A673 (cell line): ENCODE measurements at regions not wholly inside any gene's neighbourhood (a gene's known extent, or its start where the extent isn't known, plus 50 kb on each side); places are given as distances from the start of the nearest gene placed in this dataset.

Experiments
- BruUV-seq: library from RNA; stranded (reverse); fragments of 400-500 nt; replicated peaks from 2 replicates; lab custom pipeline; 2021; lab: Mats Ljungman, UMichigan
- CTCF ChIA-PET: fragments of 300-600 bp; sonication (Branson Sonifier 250); formaldehyde crosslinking; loops from one replicate; lab custom pipeline; 2022; ENCODE audit warnings: antibody characterized with exemption; lab: Charles Lee
- POLR2A ChIA-PET: fragments of 300-600 bp; sonication (Branson Sonifier 250); formaldehyde crosslinking; loops from one replicate; lab custom pipeline; 2022; ENCODE audit warnings: antibody characterized with exemption; ENCODE audit not compliant: low non-redundant PET; lab: Charles Lee
- DNase-seq: peaks from one replicate; pipeline ENCODE4 v3.0.0-alpha.2; 2015; ENCODE audit warnings: low spot score
- H3K27ac ChIP-seq: fragments of 200-600 bp; sonication (generic); 2 replicates; pipeline ENCODE4 v1.5.1; 2016; ENCODE audit warnings: mixed run types, low read depth, mild to moderate bottlenecking, mixed read lengths, antibody characterized with exemption, low read length; ENCODE audit not compliant: poor library complexity, severe bottlenecking
- H3K27me3 ChIP-seq: fragments of 200-600 bp; sonication (generic); replicated peaks from 2 replicates; pipeline ENCODE4 v1.6.1; 2017; ENCODE audit warnings: mixed run types, low read depth, mild to moderate bottlenecking, mixed read lengths, antibody characterized with exemption, low read length; ENCODE audit not compliant: insufficient read depth, poor library complexity
- H3K36me3 ChIP-seq: fragments of 200-600 bp; sonication (generic); 2 replicates; pipeline ENCODE4 v1.6.1; 2016; ENCODE audit warnings: mixed run types, mild to moderate bottlenecking, mixed read lengths, antibody characterized with exemption, low read length; ENCODE audit not compliant: insufficient read depth, poor library complexity, severe bottlenecking
- H3K4me1 ChIP-seq: fragments of 200-600 bp; sonication (generic); 2 replicates; pipeline ENCODE4 v1.6.1; 2017; ENCODE audit warnings: mixed run types, mild to moderate bottlenecking, mixed read lengths, antibody characterized with exemption, low read length; ENCODE audit not compliant: insufficient read depth, poor library complexity, severe bottlenecking
- H3K4me3 ChIP-seq: fragments of 200-600 bp; sonication (generic); 2 replicates; pipeline ENCODE4 v1.5.1; 2016; ENCODE audit warnings: low read depth, mixed run types, mild to moderate bottlenecking, mixed read lengths, low read length; ENCODE audit not compliant: poor library complexity, severe bottlenecking
- H3K9me3 ChIP-seq: fragments of 200-600 bp; sonication (generic); 2 replicates; pipeline ENCODE4 v1.6.1; 2016; ENCODE audit warnings: mixed run types, low read depth, mild to moderate bottlenecking, mixed read lengths, antibody characterized with exemption, low read length; ENCODE audit not compliant: poor library complexity, severe bottlenecking
- EZH2 ChIP-seq: fragments of 200-600 bp; sonication (generic); IDR thresholded peaks from 2 replicates; pipeline ENCODE4 v1.6.1; 2017; ENCODE audit warnings: borderline replicate concordance, low read depth, mild to moderate bottlenecking, mixed read lengths, antibody characterized with exemption, low read length; ENCODE audit not compliant: poor library complexity, severe bottlenecking
- intact Hi-C: fragments of 100-400 bp; cut with micrococcal nuclease; formaldehyde crosslinking; loops from one replicate; pipeline ENCODE4 v1.10.0; 2022; ENCODE audit not compliant: unreplicated experiment
- TF ChIP-seq, protein P1 (sequence below): fragments of 300-800, 200-600 bp; sonication (generic); conservative IDR thresholded peaks from 2 replicates; pipeline ENCODE4 v1.5.1; 2017; ENCODE audit warnings: low read depth, mild to moderate bottlenecking, antibody characterized with exemption, low read length, moderate library complexity, mixed read lengths

DNA sequence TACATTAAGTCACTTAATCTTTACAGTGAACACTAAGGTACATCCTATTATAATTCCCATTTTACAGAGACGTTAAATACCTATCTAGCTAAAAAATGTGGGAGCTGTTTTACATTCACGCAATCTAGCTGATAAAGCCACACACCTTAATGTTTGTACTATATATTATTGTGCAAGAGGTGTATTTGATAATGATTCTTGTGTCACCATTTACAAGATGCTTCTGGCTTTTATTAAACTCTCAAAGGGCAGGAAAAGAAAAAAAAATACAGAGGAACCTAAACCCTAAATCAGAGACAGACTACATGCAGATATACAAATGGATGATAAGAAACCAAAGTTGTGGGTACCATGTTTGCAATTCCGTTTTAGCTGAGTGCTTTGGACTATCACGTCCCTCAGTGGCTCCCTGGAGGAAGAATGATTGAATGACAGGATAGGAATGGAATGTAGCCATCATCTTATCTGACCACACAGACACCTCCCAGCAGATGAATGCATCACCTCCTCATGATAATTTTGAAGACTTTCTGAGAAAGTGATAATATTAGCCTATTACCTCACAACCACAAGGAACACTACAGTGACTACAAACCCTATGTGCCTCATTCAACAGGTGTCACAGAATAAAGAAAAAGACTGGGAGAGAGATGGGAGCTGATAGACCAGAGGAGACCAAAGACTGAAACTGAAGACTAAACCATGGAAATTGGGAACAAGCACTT, 230.5 kb upstream of the SERP2 start:
- H3K27ac ChIP-seq, result no peak overlapping the region
- no peak overlapping the region for H3K4me3 ChIP-seq
- no TSS peak for BruUV-seq
- H3K27me3 ChIP-seq, result no peaks in the 10 kb centered on the region
- ChIA-PET CTCF (no interaction called here), POLR2A (no interaction called here)
- no peaks in the 10 kb centered on the region for H3K9me3 ChIP-seq
- intact Hi-C loops, result loop anchor here (5.0 kb wide), 1 partner anchor 294 kb away; no protein-coding TSS in a partner anchor
- no peaks in the 10 kb centered on the region for H3K36me3 ChIP-seq
- H3K4me1 ChIP-seq, result peaks cover 9% of the 10 kb centered on the region
- TF ChIP-seq, protein P1, sequence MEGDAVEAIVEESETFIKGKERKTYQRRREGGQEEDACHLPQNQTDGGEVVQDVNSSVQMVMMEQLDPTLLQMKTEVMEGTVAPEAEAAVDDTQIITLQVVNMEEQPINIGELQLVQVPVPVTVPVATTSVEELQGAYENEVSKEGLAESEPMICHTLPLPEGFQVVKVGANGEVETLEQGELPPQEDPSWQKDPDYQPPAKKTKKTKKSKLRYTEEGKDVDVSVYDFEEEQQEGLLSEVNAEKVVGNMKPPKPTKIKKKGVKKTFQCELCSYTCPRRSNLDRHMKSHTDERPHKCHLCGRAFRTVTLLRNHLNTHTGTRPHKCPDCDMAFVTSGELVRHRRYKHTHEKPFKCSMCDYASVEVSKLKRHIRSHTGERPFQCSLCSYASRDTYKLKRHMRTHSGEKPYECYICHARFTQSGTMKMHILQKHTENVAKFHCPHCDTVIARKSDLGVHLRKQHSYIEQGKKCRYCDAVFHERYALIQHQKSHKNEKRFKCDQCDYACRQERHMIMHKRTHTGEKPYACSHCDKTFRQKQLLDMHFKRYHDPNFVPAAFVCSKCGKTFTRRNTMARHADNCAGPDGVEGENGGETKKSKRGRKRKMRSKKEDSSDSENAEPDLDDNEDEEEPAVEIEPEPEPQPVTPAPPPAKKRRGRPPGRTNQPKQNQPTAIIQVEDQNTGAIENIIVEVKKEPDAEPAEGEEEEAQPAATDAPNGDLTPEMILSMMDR, result no peak
- TF ChIP-seq EZH2, result no peak
- DNase-seq, result no peak

DNA sequence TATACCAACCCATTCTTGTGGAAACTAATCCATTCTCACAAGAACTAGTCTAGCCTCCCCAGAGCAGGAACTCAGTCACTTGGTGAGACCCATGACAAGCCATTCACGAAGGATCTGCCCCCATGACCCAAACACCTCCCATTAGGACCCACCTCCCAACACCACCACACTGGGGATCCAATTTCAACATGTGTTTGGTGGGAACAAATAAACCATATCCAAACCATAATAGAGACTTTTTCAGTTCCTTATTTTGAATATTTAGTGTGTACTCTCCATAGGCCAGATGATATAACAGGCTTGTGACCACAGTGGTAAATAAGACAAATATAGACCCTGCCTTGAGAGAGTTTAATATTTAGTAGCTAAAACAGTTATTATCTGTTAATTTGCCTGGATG, 227.5 kb upstream of the SERP2 start:
- intact Hi-C loops, result no loop called here
- Histone ChIP-seq H3K4me1 (peaks cover 4% of the 10 kb centered on the region), H3K27ac (no peak overlapping the region), H3K27me3 (no peaks in the 10 kb centered on the region), H3K9me3 (no peaks in the 10 kb centered on the region), H3K4me3 (no peak overlapping the region), H3K36me3 (no peaks in the 10 kb centered on the region)
- ChIA-PET POLR2A (no interaction called here), CTCF (no interaction called here)
- no TSS peak for BruUV-seq
- TF ChIP-seq, protein P1, result no peak
- TF ChIP-seq EZH2, result no peak
- DNase-seq, result no peak

DNA sequence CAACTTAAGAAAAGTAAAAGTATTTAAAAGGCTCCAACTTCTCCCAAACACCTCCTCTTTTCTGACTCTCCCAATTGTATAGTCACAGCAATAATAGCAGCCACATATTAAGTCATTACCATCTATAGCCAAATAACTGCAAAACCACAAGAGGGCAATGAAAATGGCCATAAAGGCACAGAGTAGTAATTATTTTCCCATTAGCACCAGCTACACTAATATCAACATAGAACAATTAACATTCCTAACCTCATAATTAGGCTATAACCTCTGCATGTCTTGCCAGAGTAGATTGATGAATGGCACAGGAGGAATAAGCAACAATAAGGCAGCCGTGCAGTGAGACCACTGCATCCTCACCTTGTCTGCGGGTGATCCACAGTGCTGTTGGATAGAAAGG, 226.4 kb upstream of the SERP2 start:
- no peak for DNase-seq
- Histone ChIP-seq H3K27ac (no peak overlapping the region), H3K4me1 (no peaks in the 10 kb centered on the region), H3K9me3 (no peaks in the 10 kb centered on the region), H3K27me3 (no peaks in the 10 kb centered on the region), H3K4me3 (no peak overlapping the region), H3K36me3 (no peaks in the 10 kb centered on the region)
- TF ChIP-seq, protein P1, result no peak
- no peak for TF ChIP-seq EZH2
- intact Hi-C loops, result no loop called here
- POLR2A ChIA-PET, result no interaction called here
- no TSS peak for BruUV-seq
- CTCF ChIA-PET, result no interaction called here
